ENCODE measurements at regions not wholly inside any gene's neighbourhood (a gene's known extent, or its start where the extent isn't known, plus 50 kb on each side); places are given as distances from the start of the nearest gene placed in this dataset.
"Not testable (repeated sequence)": the region's sequence is repeated elsewhere in the genome, so short reads cannot be mapped to it uniquely, and the experiment has no call there.

- no peaks in the 10 kb centered on the region for H3K27me3 ChIP-seq (replicated peaks in 2 of 5; ENCODE audit: control insufficient read depth in 4 of 5, insufficient read depth in 5 of 5, low read length in 4 of 5)
- DNase-seq: no peak
- no peaks in the 10 kb centered on the region for H3K36me3 ChIP-seq (ENCODE audit: control insufficient read depth in 4 of 4, insufficient read depth in 4 of 4, low read length in 3 of 4)
- no peak overlapping the region for H3K27ac ChIP-seq (ENCODE audit: insufficient read depth in 1 of 2, low read depth in 1 of 2, low read length in 2 of 2, poor library complexity in 1 of 2, severe bottlenecking in 2 of 2)
- WGBS (ENCODE audit: insufficient coverage): 83% methylated on average over 2 of the region's 2 CpGs
- no peaks in the 10 kb centered on the region for H3K4me1 ChIP-seq (ENCODE audit: control extremely low read depth in 1 of 4, control insufficient read depth in 4 of 4, insufficient read depth in 4 of 4, low read length in 3 of 4)
- no peaks in the 10 kb centered on the region for H3K9me3 ChIP-seq (ENCODE audit: control extremely low read depth in 1 of 5, control insufficient read depth in 4 of 5, insufficient read depth in 2 of 5, low read depth in 1 of 5, low read length in 4 of 5)
- POLR2A ChIA-PET: no interaction called here
- CTCF ChIA-PET: no interaction called here
- no peak overlapping the region for H3K4me3 ChIP-seq (ENCODE audit: control insufficient read depth in 1 of 7, extremely low read depth in 1 of 7, insufficient read depth in 4 of 7, low read depth in 2 of 7, low read length in 6 of 7)
Measured at GRCh38 chr4:160709026-160709425, 1454.8 kb downstream of the FSTL5 start.

- Histone ChIP-seq H3K9me3 (ENCODE audit: control extremely low read depth in 1 of 5, control insufficient read depth in 4 of 5, insufficient read depth in 2 of 5, low read depth in 1 of 5, low read length in 4 of 5) (no peaks in the 10 kb centered on the region), H3K27ac (ENCODE audit: insufficient read depth in 1 of 2, low read depth in 1 of 2, low read length in 2 of 2, poor library complexity in 1 of 2, severe bottlenecking in 2 of 2) (no peak overlapping the region), H3K27me3 (replicated peaks in 2 of 5; ENCODE audit: control insufficient read depth in 4 of 5, insufficient read depth in 5 of 5, low read length in 4 of 5) (no peaks in the 10 kb centered on the region), H3K36me3 (ENCODE audit: control insufficient read depth in 4 of 4, insufficient read depth in 4 of 4, low read length in 3 of 4) (no peaks in the 10 kb centered on the region), H3K4me1 (ENCODE audit: control extremely low read depth in 1 of 4, control insufficient read depth in 4 of 4, insufficient read depth in 4 of 4, low read length in 3 of 4) (no peaks in the 10 kb centered on the region), H3K4me3 (ENCODE audit: control insufficient read depth in 1 of 7, extremely low read depth in 1 of 7, insufficient read depth in 4 of 7, low read depth in 2 of 7, low read length in 6 of 7) (no peak overlapping the region)
- ChIA-PET POLR2A (no interaction called here), CTCF (no interaction called here)
- no peak for DNase-seq
- WGBS (ENCODE audit: insufficient coverage): no CpG with 5 or more reads among the region's 1 CpG
Measured at GRCh38 chr4:160709546-160709945, 1454.3 kb downstream of the FSTL5 start.

DNA sequence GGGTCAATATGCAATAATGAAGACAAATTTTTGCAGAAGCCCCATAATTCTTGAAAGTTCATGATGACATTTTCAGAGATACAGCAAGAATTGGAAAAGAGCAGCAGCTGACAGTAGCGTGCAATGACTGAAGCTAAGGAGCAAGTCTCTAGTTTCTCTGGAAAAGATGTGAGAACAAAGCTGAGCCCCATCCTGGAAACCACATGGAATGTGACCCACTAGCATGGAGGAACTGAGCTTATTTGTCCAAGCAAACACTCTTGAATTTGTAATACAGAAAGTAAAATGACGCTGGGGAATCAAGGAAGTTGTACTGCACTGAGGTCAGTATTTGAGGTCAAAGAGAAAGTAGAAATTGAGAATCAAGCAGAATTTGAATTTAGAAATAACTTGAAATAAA, 1447.2 kb downstream of the FSTL5 start:
- H3K27ac ChIP-seq (ENCODE audit: insufficient read depth in 1 of 2, low read depth in 1 of 2, low read length in 2 of 2, poor library complexity in 1 of 2, severe bottlenecking in 2 of 2): no peak overlapping the region
- no peaks in the 10 kb centered on the region for H3K9me3 ChIP-seq (ENCODE audit: control extremely low read depth in 1 of 5, control insufficient read depth in 4 of 5, insufficient read depth in 2 of 5, low read depth in 1 of 5, low read length in 4 of 5)
- H3K4me3 ChIP-seq (ENCODE audit: control insufficient read depth in 1 of 7, extremely low read depth in 1 of 7, insufficient read depth in 4 of 7, low read depth in 2 of 7, low read length in 6 of 7): no peak overlapping the region
- 88% methylated on average over 2 of the region's 2 CpGs for WGBS (ENCODE audit: insufficient coverage)
- POLR2A ChIA-PET: no interaction called here
- H3K36me3 ChIP-seq (ENCODE audit: control insufficient read depth in 4 of 4, insufficient read depth in 4 of 4, low read length in 3 of 4): no peaks in the 10 kb centered on the region
- H3K27me3 ChIP-seq (replicated peaks in 2 of 5; ENCODE audit: control insufficient read depth in 4 of 5, insufficient read depth in 5 of 5, low read length in 4 of 5): no peaks in the 10 kb centered on the region
- CTCF ChIA-PET: no interaction called here
- no peaks in the 10 kb centered on the region for H3K4me1 ChIP-seq (ENCODE audit: control extremely low read depth in 1 of 4, control insufficient read depth in 4 of 4, insufficient read depth in 4 of 4, low read length in 3 of 4)
- no peak for DNase-seq

- Histone ChIP-seq H3K36me3 (ENCODE audit: control insufficient read depth in 4 of 4, insufficient read depth in 4 of 4, low read length in 3 of 4) (no peaks in the 10 kb centered on the region), H3K27me3 (replicated peaks in 2 of 5; ENCODE audit: control insufficient read depth in 4 of 5, insufficient read depth in 5 of 5, low read length in 4 of 5) (no peaks in the 10 kb centered on the region), H3K4me1 (ENCODE audit: control extremely low read depth in 1 of 4, control insufficient read depth in 4 of 4, insufficient read depth in 4 of 4, low read length in 3 of 4) (no peaks in the 10 kb centered on the region), H3K4me3 (ENCODE audit: control insufficient read depth in 1 of 7, extremely low read depth in 1 of 7, insufficient read depth in 4 of 7, low read depth in 2 of 7, low read length in 6 of 7) (no peak overlapping the region), H3K27ac (ENCODE audit: insufficient read depth in 1 of 2, low read depth in 1 of 2, low read length in 2 of 2, poor library complexity in 1 of 2, severe bottlenecking in 2 of 2) (no peak overlapping the region), H3K9me3 (ENCODE audit: control extremely low read depth in 1 of 5, control insufficient read depth in 4 of 5, insufficient read depth in 2 of 5, low read depth in 1 of 5, low read length in 4 of 5) (no peaks in the 10 kb centered on the region)
- ChIA-PET POLR2A (no interaction called here), CTCF (no interaction called here)
- DNase-seq: no peak
- WGBS (ENCODE audit: insufficient coverage): no CpG with 5 or more reads among the region's 2 CpGs
Measured at GRCh38 chr4:160717848-160718247, 1446.0 kb downstream of the FSTL5 start.

DNA sequence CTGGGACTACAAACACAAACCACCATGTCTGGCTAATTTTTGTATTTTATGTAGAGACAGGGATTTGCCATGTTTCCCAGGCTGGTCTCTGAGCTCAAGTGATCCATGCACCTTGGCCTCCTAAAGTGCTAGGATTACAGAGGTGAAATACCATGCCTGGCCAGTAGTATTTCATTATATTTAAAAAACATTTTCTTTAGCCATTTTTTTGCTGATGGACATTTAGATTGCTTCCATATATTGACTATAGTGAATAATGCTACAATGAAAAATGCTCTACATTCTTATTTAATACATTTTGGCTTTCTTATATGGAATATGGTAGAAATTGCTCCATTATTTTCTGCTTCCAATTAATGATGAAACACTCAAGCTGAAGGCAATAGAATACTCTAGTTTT, 1439.7 kb downstream of the FSTL5 start:
- POLR2A ChIA-PET: no interaction called here
- no peaks in the 10 kb centered on the region for H3K9me3 ChIP-seq (ENCODE audit: control extremely low read depth in 1 of 5, control insufficient read depth in 4 of 5, insufficient read depth in 2 of 5, low read depth in 1 of 5, low read length in 4 of 5)
- no peaks in the 10 kb centered on the region for H3K4me1 ChIP-seq (ENCODE audit: control extremely low read depth in 1 of 4, control insufficient read depth in 4 of 4, insufficient read depth in 4 of 4, low read length in 3 of 4)
- no peaks in the 10 kb centered on the region for H3K27me3 ChIP-seq (replicated peaks in 2 of 5; ENCODE audit: control insufficient read depth in 4 of 5, insufficient read depth in 5 of 5, low read length in 4 of 5)
- H3K27ac ChIP-seq (ENCODE audit: insufficient read depth in 1 of 2, low read depth in 1 of 2, low read length in 2 of 2, poor library complexity in 1 of 2, severe bottlenecking in 2 of 2): no peak overlapping the region
- no peak for DNase-seq
- H3K36me3 ChIP-seq (ENCODE audit: control insufficient read depth in 4 of 4, insufficient read depth in 4 of 4, low read length in 3 of 4): no peaks in the 10 kb centered on the region
- CTCF ChIA-PET: no interaction called here
- no peak overlapping the region for H3K4me3 ChIP-seq (ENCODE audit: control insufficient read depth in 1 of 7, extremely low read depth in 1 of 7, insufficient read depth in 4 of 7, low read depth in 2 of 7, low read length in 6 of 7)

- H3K4me1 ChIP-seq (ENCODE audit: control extremely low read depth in 1 of 4, control insufficient read depth in 4 of 4, insufficient read depth in 4 of 4, low read length in 3 of 4): no peaks in the 10 kb centered on the region
- CTCF ChIA-PET: no interaction called here
- H3K27ac ChIP-seq (ENCODE audit: insufficient read depth in 1 of 2, low read depth in 1 of 2, low read length in 2 of 2, poor library complexity in 1 of 2, severe bottlenecking in 2 of 2): no peak overlapping the region
- no peaks in the 10 kb centered on the region for H3K36me3 ChIP-seq (ENCODE audit: control insufficient read depth in 4 of 4, insufficient read depth in 4 of 4, low read length in 3 of 4)
- POLR2A ChIA-PET: no interaction called here
- no peak overlapping the region for H3K4me3 ChIP-seq (ENCODE audit: control insufficient read depth in 1 of 7, extremely low read depth in 1 of 7, insufficient read depth in 4 of 7, low read depth in 2 of 7, low read length in 6 of 7)
- H3K9me3 ChIP-seq (ENCODE audit: control extremely low read depth in 1 of 5, control insufficient read depth in 4 of 5, insufficient read depth in 2 of 5, low read depth in 1 of 5, low read length in 4 of 5): no peaks in the 10 kb centered on the region
- 100% methylated on average over 1 of the region's 1 CpG for WGBS (ENCODE audit: insufficient coverage)
- DNase-seq: no peak
- H3K27me3 ChIP-seq (replicated peaks in 2 of 5; ENCODE audit: control insufficient read depth in 4 of 5, insufficient read depth in 5 of 5, low read length in 4 of 5): no peaks in the 10 kb centered on the region
Measured at GRCh38 chr4:160745126-160745525, 1418.7 kb downstream of the FSTL5 start.

- CTCF ChIA-PET; H3K36me3 ChIP-seq (ENCODE audit: control insufficient read depth in 4 of 4, insufficient read depth in 4 of 4, low read length in 3 of 4); POLR2A ChIA-PET; H3K4me3 ChIP-seq (ENCODE audit: control insufficient read depth in 1 of 7, extremely low read depth in 1 of 7, insufficient read depth in 4 of 7, low read depth in 2 of 7, low read length in 6 of 7); H3K27me3 ChIP-seq (replicated peaks in 2 of 5; ENCODE audit: control insufficient read depth in 4 of 5, insufficient read depth in 5 of 5, low read length in 4 of 5); H3K9me3 ChIP-seq (ENCODE audit: control extremely low read depth in 1 of 5, control insufficient read depth in 4 of 5, insufficient read depth in 2 of 5, low read depth in 1 of 5, low read length in 4 of 5); H3K4me1 ChIP-seq (ENCODE audit: control extremely low read depth in 1 of 4, control insufficient read depth in 4 of 4, insufficient read depth in 4 of 4, low read length in 3 of 4); DNase-seq; H3K27ac ChIP-seq (ENCODE audit: insufficient read depth in 1 of 2, low read depth in 1 of 2, low read length in 2 of 2, poor library complexity in 1 of 2, severe bottlenecking in 2 of 2): not testable (repeated sequence)
- WGBS (ENCODE audit: insufficient coverage): 94% methylated on average over 8 of the region's 8 CpGs
Measured at GRCh38 chr4:160746585-160746984, 1417.2 kb downstream of the FSTL5 start.

DNA sequence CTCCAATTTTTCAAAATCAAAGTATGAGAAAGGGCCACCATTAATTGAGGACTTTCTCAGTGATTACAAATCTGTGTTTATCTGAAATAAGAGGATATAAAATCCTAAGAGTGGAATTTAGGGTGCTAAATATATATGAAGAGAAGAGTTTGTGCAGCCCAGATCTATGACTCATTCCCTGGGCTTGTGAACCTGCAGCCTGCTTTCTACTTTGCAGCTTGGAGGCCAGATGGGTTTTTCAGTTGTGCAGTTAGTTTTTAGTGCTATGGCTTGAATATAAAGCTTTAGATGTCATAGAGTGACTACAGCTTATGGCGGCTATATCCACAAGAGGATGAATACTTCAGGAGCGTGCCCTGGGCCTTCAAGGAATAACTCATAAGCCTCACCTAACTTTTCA, 1391.1 kb downstream of the FSTL5 start:
- Histone ChIP-seq H3K27me3 (replicated peaks in 2 of 5; ENCODE audit: control insufficient read depth in 4 of 5, insufficient read depth in 5 of 5, low read length in 4 of 5) (no peaks in the 10 kb centered on the region), H3K9me3 (ENCODE audit: control extremely low read depth in 1 of 5, control insufficient read depth in 4 of 5, insufficient read depth in 2 of 5, low read depth in 1 of 5, low read length in 4 of 5) (no peaks in the 10 kb centered on the region), H3K4me3 (ENCODE audit: control insufficient read depth in 1 of 7, extremely low read depth in 1 of 7, insufficient read depth in 4 of 7, low read depth in 2 of 7, low read length in 6 of 7) (no peak overlapping the region), H3K27ac (ENCODE audit: insufficient read depth in 1 of 2, low read depth in 1 of 2, low read length in 2 of 2, poor library complexity in 1 of 2, severe bottlenecking in 2 of 2) (no peak overlapping the region), H3K36me3 (ENCODE audit: control insufficient read depth in 4 of 4, insufficient read depth in 4 of 4, low read length in 3 of 4) (no peaks in the 10 kb centered on the region), H3K4me1 (ENCODE audit: control extremely low read depth in 1 of 4, control insufficient read depth in 4 of 4, insufficient read depth in 4 of 4, low read length in 3 of 4) (no peaks in the 10 kb centered on the region)
- CTCF ChIA-PET: no interaction called here
- POLR2A ChIA-PET: no interaction called here
- DNase-seq: no peak
- WGBS (ENCODE audit: insufficient coverage): no CpG with 5 or more reads among the region's 2 CpGs
